ENCODE measurements at regions not wholly inside any gene's neighbourhood (a gene's known extent, or its start where the extent isn't known, plus 50 kb on each side); places are given as distances from the start of the nearest gene placed in this dataset.

- Histone ChIP-seq H3K36me3 (ENCODE audit: control insufficient read depth, insufficient read depth, low read length) (no peaks in the 10 kb centered on the region), H3K4me1 (replicated peaks in 1 of 2; ENCODE audit: control insufficient read depth in 2 of 2, insufficient read depth in 2 of 2, low read length in 2 of 2) (no peaks in the 10 kb centered on the region), H4K20me1 (replicated peaks; ENCODE audit: control insufficient read depth, insufficient read depth, low read length) (no peaks in the 10 kb centered on the region), H3K9me1 (ENCODE audit: control insufficient read depth, insufficient read depth, low read length) (no peaks in the 10 kb centered on the region), H3K9ac (ENCODE audit: insufficient read depth in 1 of 2, low read depth in 2 of 2, low read length in 2 of 2) (no peak overlapping the region), H2AFZ (ENCODE audit: low read depth, low read length) (no peak overlapping the region), H3K4me3 (no peak overlapping the region), H3K9me3 (replicated peaks; ENCODE audit: control insufficient read depth, insufficient read depth, low read depth, low read length) (no peaks in the 10 kb centered on the region), H3K27ac (ENCODE audit: extremely low read depth, low read depth, low read length) (no peak overlapping the region), H3K27me3 (ENCODE audit: control insufficient read depth in 2 of 2, insufficient read depth in 2 of 2, low read length in 2 of 2) (no peaks in the 10 kb centered on the region), H3K79me2 (ENCODE audit: control insufficient read depth, insufficient read depth, low read length) (no peaks in the 10 kb centered on the region), H3K4me2 (ENCODE audit: insufficient read depth, low read length) (no peak overlapping the region)
- FAIRE-seq (no peak), ATAC-seq (no peak), DNase-seq (ENCODE audit: extremely low read depth in 1 of 4, low spot score in 3 of 4) (no peak)
- BruUV-seq (replicated peaks), result no TSS peak
- 0% methylated on average over 2 of the region's 2 CpGs for WGBS (ENCODE audit: insufficient coverage, low coverage, missing lambda C conversion rate)
- intact Hi-C loops (cut with micrococcal nuclease), result no loop called here
- in situ Hi-C loops (cut with MboI), result no loop called here
- ChIA-PET POLR2A (no interaction called here), CTCF (ENCODE audit: low intra/inter-chr PET ratio) (no interaction called here)
- TF ChIP-seq MBD1 (CRISPR knock-in tag; IDR thresholded peaks at IDR 0.05), result no peak
- TF ChIP-seq PRMT5 (CRISPR knock-in tag; IDR thresholded peaks at IDR 0.05), result no peak
- TF ChIP-seq HDGF (IDR thresholded peaks at IDR 0.05), result no peak
- TF ChIP-seq CBFA2T3 (IDR thresholded peaks at IDR 0.05), result no peak
- no peak for TF ChIP-seq MCM5 (IDR thresholded peaks at IDR 0.05; ENCODE audit: low read depth)
- TF ChIP-seq BRD9 (IDR thresholded peaks at IDR 0.05; ENCODE audit: low read depth, partially characterized antibody), result no peak
- TF ChIP-seq PYGO2 (tag; IDR thresholded peaks at IDR 0.05), result no peak
- no peak for TF ChIP-seq ZNF41 (CRISPR knock-in tag; conservative IDR thresholded peaks at IDR 0.05)
- no peak for TF ChIP-seq ZNF586 (CRISPR knock-in tag; conservative IDR thresholded peaks at IDR 0.05)
- no peak for TF ChIP-seq NRF1 (conservative IDR thresholded peaks at IDR 0.05 in 1 of 2, IDR thresholded peaks at IDR 0.05 in 1 of 2)
Measured at GRCh38 chr16:60655514-60656153, 1380.6 kb downstream of the CDH8 start.
